DOHH2 (cell line): ENCODE measurements at regions not wholly inside any gene's neighbourhood (a gene's known extent, or its start where the extent isn't known, plus 50 kb on each side); places are given as distances from the start of the nearest gene placed in this dataset.

Experiments used
- H3F3A ChIP-seq: fragments of 200-600 bp; sonication (generic), shearing (Covaris generic); 2 replicates; pipeline ENCODE4 v1.6.0; 2016; ENCODE audit warnings: antibody characterized with exemption, mild to moderate bottlenecking; ENCODE audit not compliant: control insufficient read depth, insufficient read depth
- H3K27ac ChIP-seq: fragments of 200-600 bp; sonication (generic); 2 replicates; pipeline ENCODE4 v1.5.1; 2014; ENCODE audit warnings: low read depth, mild to moderate bottlenecking, low read length, moderate library complexity
- H3K27me3 ChIP-seq: fragments of 200-600 bp; sonication (generic); 2 replicates; pipeline ENCODE4 v1.6.1; 2014; ENCODE audit warnings: mild to moderate bottlenecking, low read length, mixed read lengths; ENCODE audit not compliant: control insufficient read depth
- H3K36me3 ChIP-seq: fragments of 200-600 bp; sonication (generic); 2 replicates; pipeline ENCODE4 v1.6.1; 2014; ENCODE audit warnings: mild to moderate bottlenecking, low read length, moderate library complexity, mixed read lengths; ENCODE audit not compliant: control insufficient read depth
- H3K4me1 ChIP-seq: fragments of 200-600 bp; sonication (generic); 2 replicates; pipeline ENCODE4 v1.6.1; 2014; ENCODE audit warnings: mild to moderate bottlenecking, low read length, mixed read lengths; ENCODE audit not compliant: control insufficient read depth
- H3K4me2 ChIP-seq: fragments of 200-600 bp; sonication (generic); 2 replicates; pipeline ENCODE4 v1.6.0; 2014; ENCODE audit warnings: mild to moderate bottlenecking, low read length, moderate library complexity
- H3K4me3 ChIP-seq: fragments of 200-600 bp; sonication (generic); 2 replicates; pipeline ENCODE4 v1.5.1; 2014; ENCODE audit warnings: mild to moderate bottlenecking, low read length, mixed read lengths
- H3K79me2 ChIP-seq: fragments of 200-600 bp; sonication (generic); 2 replicates; pipeline ENCODE4 v1.6.1; 2014; ENCODE audit warnings: mild to moderate bottlenecking, low read length, mixed read lengths; ENCODE audit not compliant: control insufficient read depth
- H3K9me2 ChIP-seq: fragments of 200-600 bp; sonication (generic); replicated peaks from 2 replicates; pipeline ENCODE4 v1.6.1; 2014; ENCODE audit warnings: mild to moderate bottlenecking, low read length, mixed read lengths; ENCODE audit not compliant: control insufficient read depth
- H3K9me3 ChIP-seq: fragments of 200-600 bp; sonication (generic); 2 replicates; pipeline ENCODE4 v1.6.1; 2014; ENCODE audit warnings: antibody characterized with exemption, low read length, mixed read lengths; ENCODE audit not compliant: control insufficient read depth, insufficient read depth
- H4K20me1 ChIP-seq: fragments of 200-600 bp; sonication (generic); 2 replicates; pipeline ENCODE4 v1.6.0; 2014; ENCODE audit warnings: low read depth, mild to moderate bottlenecking, antibody characterized with exemption, low read length, moderate library complexity; ENCODE audit not compliant: control insufficient read depth, insufficient read depth
- CTCF ChIP-seq: fragments of 200-600 bp; sonication (generic); IDR thresholded peaks from one replicate; pipeline ENCODE4 v1.5.1; 2014; ENCODE audit warnings: antibody characterized with exemption, mild to moderate bottlenecking, low read depth, low read length; ENCODE audit not compliant: poor library complexity, severe bottlenecking
- EZH2phosphoT487 ChIP-seq: fragments of 200-600 bp; sonication (generic); IDR thresholded peaks from 2 replicates; pipeline ENCODE4 v1.6.1; 2017; ENCODE audit warnings: borderline replicate concordance, mild to moderate bottlenecking, antibody characterized with exemption, low read length, moderate library complexity, mixed read lengths

- H3K27me3 ChIP-seq = no peaks in the 10 kb centered on the region
- no peaks in the 10 kb centered on the region for H3K9me2 ChIP-seq
- no peak overlapping the region for H3K4me3 ChIP-seq
- H3K9me3 ChIP-seq = no peaks in the 10 kb centered on the region
- H3K36me3 ChIP-seq = no peaks in the 10 kb centered on the region
- H3K4me1 ChIP-seq = no peaks in the 10 kb centered on the region
- TF ChIP-seq CTCF (no peak), EZH2phosphoT487 (no peak)
- H3F3A ChIP-seq = no peaks in the 10 kb centered on the region
- no peaks in the 10 kb centered on the region for H4K20me1 ChIP-seq
- H3K27ac ChIP-seq = no peak overlapping the region
- no peaks in the 10 kb centered on the region for H3K79me2 ChIP-seq
- H3K4me2 ChIP-seq = no peak overlapping the region
These were observed 168.6 kb downstream of the ETAA1 start for GRCh38 chr2:67565761-67566160.

GRCh38 chr2:67566285-67566684, 169.2 kb downstream of the ETAA1 start:
- no peak overlapping the region for H3K4me2 ChIP-seq
- H3K79me2 ChIP-seq = no peaks in the 10 kb centered on the region
- H3K27me3 ChIP-seq = no peaks in the 10 kb centered on the region
- H4K20me1 ChIP-seq = no peaks in the 10 kb centered on the region
- no peaks in the 10 kb centered on the region for H3K9me3 ChIP-seq
- H3K9me2 ChIP-seq = no peaks in the 10 kb centered on the region
- H3K27ac ChIP-seq = no peak overlapping the region
- TF ChIP-seq EZH2phosphoT487 (no peak), CTCF (no peak)
- H3K4me1 ChIP-seq = no peaks in the 10 kb centered on the region
- no peaks in the 10 kb centered on the region for H3K36me3 ChIP-seq
- H3K4me3 ChIP-seq = no peak overlapping the region
- no peaks in the 10 kb centered on the region for H3F3A ChIP-seq

GRCh38 chr2:67566958-67567635, 170.0 kb downstream of the ETAA1 start:
- no peaks in the 10 kb centered on the region for H3K79me2 ChIP-seq
- TF ChIP-seq EZH2phosphoT487 (no peak), CTCF (no peak)
- no peaks in the 10 kb centered on the region for H3F3A ChIP-seq
- no peaks in the 10 kb centered on the region for H3K27me3 ChIP-seq
- no peak overlapping the region for H3K4me2 ChIP-seq
- no peaks in the 10 kb centered on the region for H3K9me3 ChIP-seq
- no peaks in the 10 kb centered on the region for H3K36me3 ChIP-seq
- H3K4me3 ChIP-seq = no peak overlapping the region
- no peaks in the 10 kb centered on the region for H3K4me1 ChIP-seq
- no peak overlapping the region for H3K27ac ChIP-seq
- no peaks in the 10 kb centered on the region for H3K9me2 ChIP-seq
- H4K20me1 ChIP-seq = no peaks in the 10 kb centered on the region
